ENCODE measurements at regions not wholly inside any gene's neighbourhood (a gene's known extent, or its start where the extent isn't known, plus 50 kb on each side); places are given as distances from the start of the nearest gene placed in this dataset.

GRCh38 chr1:5763696-5764370, 228.4 kb downstream of the NPHP4 start:
- FAIRE-seq: no peak

GRCh38 chr1:5758859-5759578, 233.2 kb downstream of the NPHP4 start:
- no peak for FAIRE-seq
- DNase-seq (ENCODE audit: insufficient read length, low spot score): no peak
- no peak for TF ChIP-seq POLR2A (IDR thresholded peaks at IDR 0.05; ENCODE audit: low read depth, low read length)

More at GRCh38 chr1:5763696-5764370, 228.4 kb downstream of the NPHP4 start:
- no peak for TF ChIP-seq POLR2A (IDR thresholded peaks at IDR 0.05; ENCODE audit: low read depth, low read length)
- DNase-seq (ENCODE audit: insufficient read length, low spot score): no peak

GRCh38 chr1:5758000-5758858, 234.0 kb downstream of the NPHP4 start:
- TF ChIP-seq POLR2A (IDR thresholded peaks at IDR 0.05; ENCODE audit: low read depth, low read length): no peak
- no peak for FAIRE-seq
- DNase-seq (ENCODE audit: insufficient read length, low spot score): no peak

DNA sequence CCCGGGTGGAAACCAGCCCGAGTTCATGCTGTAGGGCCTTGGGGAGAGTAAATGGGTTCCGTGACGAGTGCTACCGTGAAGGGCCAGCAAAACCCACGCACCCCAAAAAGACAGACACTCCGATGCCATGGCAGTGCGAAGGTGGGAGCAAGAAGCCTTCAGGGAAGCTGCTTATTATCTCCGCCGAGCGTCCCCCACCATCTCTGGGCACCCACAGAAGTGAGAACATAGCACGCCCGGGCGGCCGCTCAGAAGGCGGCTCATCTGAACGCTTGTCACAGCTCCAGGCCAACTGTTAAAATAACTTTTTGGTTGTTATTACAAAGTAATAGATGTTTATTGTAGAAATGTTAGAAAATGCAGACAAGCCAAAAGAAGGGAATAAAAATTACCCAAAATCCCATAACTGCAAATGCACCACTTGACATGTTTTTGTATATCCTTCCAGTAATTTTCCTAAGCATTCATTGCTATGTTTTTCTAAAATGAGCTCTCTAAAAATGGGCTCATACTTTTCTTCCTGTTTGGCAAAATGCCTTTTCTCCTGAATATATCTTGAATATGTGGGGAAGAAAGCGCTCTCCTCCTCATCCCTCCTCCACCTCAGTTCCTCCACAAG, 234.9 kb downstream of the NPHP4 start:
- DNase-seq (ENCODE audit: insufficient read length, low spot score) (no peak), FAIRE-seq (no peak)
- no peak for TF ChIP-seq POLR2A (IDR thresholded peaks at IDR 0.05; ENCODE audit: low read depth, low read length)

GRCh38 chr1:5756434-5757186, 235.6 kb downstream of the NPHP4 start:
- DNase-seq (ENCODE audit: insufficient read length, low spot score) (no peak), FAIRE-seq (no peak)
- no peak for TF ChIP-seq POLR2A (IDR thresholded peaks at IDR 0.05; ENCODE audit: low read depth, low read length)

- TF ChIP-seq POLR2A (IDR thresholded peaks at IDR 0.05; ENCODE audit: low read depth, low read length): no peak
- DNase-seq (ENCODE audit: insufficient read length, low spot score): no peak
- FAIRE-seq: no peak
Measured at GRCh38 chr1:5755552-5756125, 236.6 kb downstream of the NPHP4 start.

DNA sequence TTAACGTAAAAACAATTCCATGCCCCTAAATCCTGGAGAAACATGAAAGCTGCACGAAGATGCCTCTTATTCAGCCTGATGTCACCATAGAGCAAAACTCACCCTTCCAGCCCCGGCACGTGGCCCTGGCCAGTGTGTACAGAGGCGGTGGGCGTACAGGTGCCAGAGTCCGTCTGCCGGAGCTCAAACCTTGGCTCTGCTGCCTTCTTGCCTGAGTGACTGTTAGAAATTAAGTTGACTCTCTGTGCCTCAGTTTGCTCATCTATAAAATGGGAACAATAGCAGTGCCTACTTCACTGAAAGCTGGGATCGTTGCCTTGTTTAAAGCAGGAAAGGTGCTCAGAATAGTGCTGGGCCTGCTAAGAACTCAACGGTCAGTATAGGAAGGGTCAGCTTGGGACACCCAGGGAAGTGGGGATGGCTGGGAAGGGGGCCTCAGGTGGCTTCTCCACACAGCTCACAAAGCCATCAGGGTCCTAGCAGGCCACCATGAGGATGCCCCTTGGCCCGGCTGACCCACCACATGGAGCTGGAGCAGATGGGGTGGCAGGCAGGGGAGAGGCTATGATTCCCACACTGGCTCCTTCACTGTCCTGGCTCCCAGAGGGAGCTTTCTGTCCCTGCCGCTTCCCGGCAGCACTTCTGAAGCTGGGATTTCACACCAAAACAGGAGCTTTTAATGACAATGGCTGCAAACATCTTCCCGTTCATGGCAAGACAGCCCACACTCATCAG, 237.2 kb downstream of the NPHP4 start:
- DNase-seq (ENCODE audit: insufficient read length, low spot score) (no peak), FAIRE-seq (no peak)
- no peak for TF ChIP-seq POLR2A (IDR thresholded peaks at IDR 0.05; ENCODE audit: low read depth, low read length)

- no peak for TF ChIP-seq POLR2A (IDR thresholded peaks at IDR 0.05; ENCODE audit: low read depth, low read length)
- no peak for FAIRE-seq
- no peak for DNase-seq (ENCODE audit: insufficient read length, low spot score)
Measured at GRCh38 chr1:5753549-5754421, 238.4 kb downstream of the NPHP4 start.

GRCh38 chr1:5752746-5753548, 239.3 kb downstream of the NPHP4 start:
- DNase-seq (ENCODE audit: insufficient read length, low spot score) (no peak), FAIRE-seq (no peak)
- no peak for TF ChIP-seq POLR2A (IDR thresholded peaks at IDR 0.05; ENCODE audit: low read depth, low read length)

GRCh38 chr1:5751833-5752745, 240.1 kb downstream of the NPHP4 start:
- no peak for FAIRE-seq

More at GRCh38 chr1:5751833-5752745, 240.1 kb downstream of the NPHP4 start:
- TF ChIP-seq POLR2A (IDR thresholded peaks at IDR 0.05; ENCODE audit: low read depth, low read length): no peak
- DNase-seq (ENCODE audit: insufficient read length, low spot score): no peak
